ENCODE measurements at regions not wholly inside any gene's neighbourhood (a gene's known extent, or its start where the extent isn't known, plus 50 kb on each side); places are given as distances from the start of the nearest gene placed in this dataset.

GRCh38 chr4:96776920-96777527 is 937.1 kb downstream of the PDHA2 start:
- Histone ChIP-seq H3K9me3 (ENCODE audit: control insufficient read depth, insufficient read depth, low read length) (no peaks in the 10 kb centered on the region), H3K9me2 (replicated peaks; ENCODE audit: control insufficient read depth, low read length) (no peaks in the 10 kb centered on the region), H3K4me3 (ENCODE audit: low read length) (no peak overlapping the region), H3K27me3 (ENCODE audit: control insufficient read depth, low read length) (no peaks in the 10 kb centered on the region), H3F3A (ENCODE audit: control insufficient read depth, insufficient read depth) (no peaks in the 10 kb centered on the region), H3K4me2 (ENCODE audit: low read length) (no peak overlapping the region), H3K79me2 (ENCODE audit: control insufficient read depth, low read length) (no peaks in the 10 kb centered on the region), H3K36me3 (ENCODE audit: control insufficient read depth, low read length) (no peaks in the 10 kb centered on the region), H3K27ac (ENCODE audit: low read depth, low read length) (no peak overlapping the region), H4K20me1 (ENCODE audit: control insufficient read depth, insufficient read depth, low read depth, low read length) (no peaks in the 10 kb centered on the region), H3K4me1 (ENCODE audit: control insufficient read depth, low read length) (no peaks in the 10 kb centered on the region)
- TF ChIP-seq EZH2phosphoT487 (IDR thresholded peaks at IDR 0.05; ENCODE audit: borderline replicate concordance, low read length) (no peak), CTCF (IDR thresholded peaks at IDR 0.05; ENCODE audit: low read depth, low read length, poor library complexity, severe bottlenecking) (no peak)

GRCh38 chr4:96784336-96784735 is 944.4 kb downstream of the PDHA2 start:
- H4K20me1 ChIP-seq (ENCODE audit: control insufficient read depth, insufficient read depth, low read depth, low read length), result no peaks in the 10 kb centered on the region
- TF ChIP-seq EZH2phosphoT487 (IDR thresholded peaks at IDR 0.05; ENCODE audit: borderline replicate concordance, low read length), result no peak
- TF ChIP-seq CTCF (IDR thresholded peaks at IDR 0.05; ENCODE audit: low read depth, low read length, poor library complexity, severe bottlenecking), result no peak
- H3K27ac ChIP-seq (ENCODE audit: low read depth, low read length), result no peak overlapping the region
- no peaks in the 10 kb centered on the region for H3K9me3 ChIP-seq (ENCODE audit: control insufficient read depth, insufficient read depth, low read length)
- H3K4me2 ChIP-seq (ENCODE audit: low read length), result no peak overlapping the region
- no peaks in the 10 kb centered on the region for H3F3A ChIP-seq (ENCODE audit: control insufficient read depth, insufficient read depth)
- no peaks in the 10 kb centered on the region for H3K9me2 ChIP-seq (replicated peaks; ENCODE audit: control insufficient read depth, low read length)
- no peaks in the 10 kb centered on the region for H3K36me3 ChIP-seq (ENCODE audit: control insufficient read depth, low read length)
- no peaks in the 10 kb centered on the region for H3K27me3 ChIP-seq (ENCODE audit: control insufficient read depth, low read length)
- H3K4me1 ChIP-seq (ENCODE audit: control insufficient read depth, low read length), result no peaks in the 10 kb centered on the region
- H3K4me3 ChIP-seq (ENCODE audit: low read length), result no peak overlapping the region
- no peaks in the 10 kb centered on the region for H3K79me2 ChIP-seq (ENCODE audit: control insufficient read depth, low read length)

- H3K4me1 ChIP-seq (ENCODE audit: control insufficient read depth, low read length), result no peaks in the 10 kb centered on the region
- no peaks in the 10 kb centered on the region for H3K27me3 ChIP-seq (ENCODE audit: control insufficient read depth, low read length)
- no peaks in the 10 kb centered on the region for H3K79me2 ChIP-seq (ENCODE audit: control insufficient read depth, low read length)
- no peak overlapping the region for H3K4me3 ChIP-seq (ENCODE audit: low read length)
- H3K27ac ChIP-seq (ENCODE audit: low read depth, low read length), result no peak overlapping the region
- H3K9me2 ChIP-seq (replicated peaks; ENCODE audit: control insufficient read depth, low read length), result no peaks in the 10 kb centered on the region
- TF ChIP-seq EZH2phosphoT487 (IDR thresholded peaks at IDR 0.05; ENCODE audit: borderline replicate concordance, low read length) (no peak), CTCF (IDR thresholded peaks at IDR 0.05; ENCODE audit: low read depth, low read length, poor library complexity, severe bottlenecking) (no peak)
- H3F3A ChIP-seq (ENCODE audit: control insufficient read depth, insufficient read depth), result no peaks in the 10 kb centered on the region
- no peaks in the 10 kb centered on the region for H3K36me3 ChIP-seq (ENCODE audit: control insufficient read depth, low read length)
- no peaks in the 10 kb centered on the region for H4K20me1 ChIP-seq (ENCODE audit: control insufficient read depth, insufficient read depth, low read depth, low read length)
- H3K9me3 ChIP-seq (ENCODE audit: control insufficient read depth, insufficient read depth, low read length), result no peaks in the 10 kb centered on the region
- no peak overlapping the region for H3K4me2 ChIP-seq (ENCODE audit: low read length)
Measured at GRCh38 chr4:96786306-96786705, 946.4 kb downstream of the PDHA2 start.

Measured in DOHH2 (cell line).